Left colon (tissue), 2 donors: ENCODE measurements at regions not wholly inside any gene's neighbourhood (a gene's known extent, or its start where the extent isn't known, plus 50 kb on each side); places are given as distances from the start of the nearest gene placed in this dataset.
"Not testable (repeated sequence)": the region's sequence is repeated elsewhere in the genome, so short reads cannot be mapped to it uniquely, and the experiment has no call there.

Experiments used
- ATAC-seq: fragments of 200-7000 bp; cut with Tn5 transposase; one replicate; pipeline ENCODE4 v1.9.1; 2020; ENCODE audit warnings: mild to moderate bottlenecking, moderate library complexity
- DNase-seq, 2 donors: peaks; one replicate each; pipeline ENCODE4 v3.0.0-alpha.2; 2020
- intact Hi-C, 2 donors: fragments of 100-400 bp; cut with DNase I in 1 of 2; cut with micrococcal nuclease in 1 of 2; formaldehyde crosslinking; loops; one replicate each; pipeline versions ENCODE4 v1.11.2 to v1.14.0; 2022; cut with DNase I, micrococcal nuclease
- donor health status: DM: no; HTN: no; CAD: no.
- donor health status: DM: yes; HTN: yes; CAD: no.

GRCh38 chr5:20783484-20783883, 795.5 kb upstream of the CDH18 start:
- intact Hi-C loops, ATAC-seq: not testable (repeated sequence)

GRCh38 chr5:20771338-20771737, 783.3 kb upstream of the CDH18 start:
- intact Hi-C loops, DNase-seq, ATAC-seq: not testable (repeated sequence)

More at GRCh38 chr5:20783484-20783883, 795.5 kb upstream of the CDH18 start:
- not testable (repeated sequence) for DNase-seq

GRCh38 chr5:20765074-20765473, 777.1 kb upstream of the CDH18 start:
- DNase-seq, ATAC-seq, intact Hi-C loops: not testable (repeated sequence)

- DNase-seq, intact Hi-C loops, ATAC-seq: not testable (repeated sequence)
Measured at GRCh38 chr5:20759459-20759858, 771.5 kb upstream of the CDH18 start.

GRCh38 chr5:20752179-20752578, 764.2 kb upstream of the CDH18 start:
- intact Hi-C loops, DNase-seq: not testable (repeated sequence)
- ATAC-seq: peak; percentile 55

DNA sequence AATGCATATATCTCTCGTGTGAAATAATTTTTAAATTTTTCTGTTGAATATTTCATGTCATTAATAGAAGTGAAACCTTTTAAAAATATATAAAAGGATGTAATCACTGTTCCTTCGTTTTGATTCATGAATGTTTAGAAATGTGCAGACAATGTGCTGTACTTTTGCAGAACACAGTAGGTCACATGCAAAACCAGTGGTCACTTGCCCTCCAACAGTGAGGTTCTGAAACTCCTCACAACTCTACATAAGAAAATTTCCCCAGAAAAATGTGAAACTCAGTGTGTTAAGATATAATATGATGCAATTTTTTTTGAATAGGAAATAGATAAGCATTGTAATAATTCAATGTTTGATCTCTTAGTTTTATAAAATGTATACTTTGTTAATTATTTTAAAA, 747.7 kb upstream of the CDH18 start:
- intact Hi-C loops, ATAC-seq, DNase-seq: not testable (repeated sequence)

GRCh38 chr5:20732223-20732622, 744.2 kb upstream of the CDH18 start:
- intact Hi-C loops, ATAC-seq, DNase-seq: not testable (repeated sequence)

GRCh38 chr5:20721286-20721685, 733.3 kb upstream of the CDH18 start:
- intact Hi-C loops, ATAC-seq, DNase-seq: not testable (repeated sequence)

DNA sequence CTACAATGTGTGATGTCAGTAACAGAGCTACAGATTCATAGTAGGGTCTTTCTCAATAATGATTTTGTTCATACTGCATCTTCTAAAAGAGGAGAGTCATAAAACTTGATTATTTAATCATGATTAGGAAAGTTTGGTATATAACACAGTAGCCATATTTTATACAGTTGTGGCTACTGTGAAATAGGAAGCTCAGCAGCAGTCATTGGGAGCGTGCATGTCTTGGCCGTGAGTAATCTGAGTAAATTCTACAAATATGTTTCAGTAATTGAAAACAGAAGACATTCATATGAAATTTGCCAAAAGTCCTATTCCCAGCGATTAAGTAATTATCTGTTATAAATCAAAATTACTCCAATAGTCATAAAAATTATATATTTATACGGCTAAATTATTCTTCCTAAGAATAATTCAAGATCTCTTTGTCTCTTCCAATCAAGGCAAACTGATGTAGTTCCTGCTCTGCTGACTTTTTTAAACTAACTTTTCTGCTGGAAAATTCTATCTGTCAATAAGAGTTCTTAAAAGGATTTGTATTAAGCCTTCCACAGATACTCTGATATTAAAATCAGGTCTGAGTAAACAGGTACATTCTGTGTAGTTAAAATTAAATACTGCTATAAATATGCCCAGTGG, 723.6 kb upstream of the CDH18 start:
- intact Hi-C loops, ATAC-seq, DNase-seq: not testable (repeated sequence)

DNA sequence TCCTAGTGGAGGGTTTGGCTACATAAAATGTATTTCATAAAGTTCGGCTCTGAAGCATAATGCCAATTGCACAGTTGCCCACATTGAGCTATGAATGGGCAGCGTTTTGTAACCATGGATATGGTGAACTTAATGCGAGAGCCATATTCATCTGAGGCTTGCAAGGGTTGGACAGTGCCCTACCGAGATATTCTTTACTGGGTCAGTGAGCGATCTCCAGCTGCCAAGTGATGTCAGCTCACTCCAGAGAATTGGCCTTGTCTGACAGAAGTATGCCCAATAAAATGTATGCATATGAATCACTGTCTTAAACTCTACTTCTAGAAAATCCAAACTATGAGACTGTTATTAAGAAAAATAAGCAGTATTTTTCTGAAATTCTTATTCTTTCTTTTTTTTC, 719.6 kb upstream of the CDH18 start:
- intact Hi-C loops, DNase-seq, ATAC-seq: not testable (repeated sequence)

- intact Hi-C loops: no loop called here
- ATAC-seq (no peak), DNase-seq (no peak)
Measured at GRCh38 chr5:20694121-20694520, 706.1 kb upstream of the CDH18 start.

DNA sequence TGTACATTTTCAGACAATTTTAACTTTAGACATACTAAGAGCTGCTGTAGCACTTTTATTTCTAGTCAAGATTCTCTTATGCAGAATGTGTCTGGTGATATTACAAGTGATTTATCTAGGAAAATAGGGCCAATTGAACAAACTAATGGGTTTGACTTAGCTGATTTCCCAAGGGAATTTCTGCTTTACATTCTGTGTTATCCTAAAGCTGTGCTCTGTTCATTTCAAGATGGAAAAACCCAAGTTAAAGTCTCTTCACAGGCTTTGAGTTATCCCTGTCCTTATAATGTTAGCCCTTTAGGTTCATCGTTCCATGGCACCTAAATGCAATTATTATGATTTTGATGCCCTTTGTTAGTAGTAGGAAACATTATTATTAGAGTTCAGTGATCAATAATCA, 704.9 kb upstream of the CDH18 start:
- intact Hi-C loops: no loop called here
- ATAC-seq (no peak), DNase-seq (no peak)

- ATAC-seq (no peak), DNase-seq (no peak)
- intact Hi-C loops: no loop called here
Measured at GRCh38 chr5:20683241-20683940, 695.4 kb upstream of the CDH18 start.

GRCh38 chr5:20680718-20681302, 692.8 kb upstream of the CDH18 start:
- intact Hi-C loops: no loop called here
- ATAC-seq: no peak
- no peak for DNase-seq

GRCh38 chr5:20678814-20679298, 690.9 kb upstream of the CDH18 start:
- DNase-seq (no peak), ATAC-seq (no peak)
- intact Hi-C loops: no loop called here

- no peak for ATAC-seq
Measured at GRCh38 chr5:20678386-20678785, 690.4 kb upstream of the CDH18 start.

DNA sequence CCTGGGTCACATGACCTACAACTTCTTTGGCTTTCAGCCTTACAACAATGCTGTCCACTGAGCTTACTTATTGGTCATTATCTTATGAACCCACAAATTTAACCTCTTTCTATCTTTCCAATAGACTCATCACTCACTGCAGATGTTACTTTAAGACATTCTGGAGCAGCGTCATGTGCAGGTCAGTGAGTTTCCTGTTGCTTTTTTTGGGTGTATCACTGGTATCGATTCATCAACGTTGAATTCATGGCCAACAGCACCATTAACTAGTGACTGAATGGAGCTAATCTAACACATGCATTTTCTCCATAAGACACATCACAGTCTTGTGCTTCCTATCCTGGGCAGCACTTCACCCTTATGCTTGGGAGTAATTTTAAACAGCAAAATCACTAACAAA, 672.6 kb upstream of the CDH18 start:
- intact Hi-C loops: no loop called here
- no peak for ATAC-seq

More at GRCh38 chr5:20678386-20678785, 690.4 kb upstream of the CDH18 start:
- intact Hi-C loops: no loop called here
- DNase-seq: no peak

GRCh38 chr5:20656262-20656661, 668.3 kb upstream of the CDH18 start:
- intact Hi-C loops: no loop called here

More for the DNA sequence above, 672.6 kb upstream of the CDH18 start:
- DNase-seq: no peak

GRCh38 chr5:20655211-20655610, 667.2 kb upstream of the CDH18 start:
- intact Hi-C loops: no loop called here
- DNase-seq (no peak), ATAC-seq (no peak)

More at GRCh38 chr5:20656262-20656661, 668.3 kb upstream of the CDH18 start:
- ATAC-seq: no peak
- DNase-seq: no peak

DNA sequence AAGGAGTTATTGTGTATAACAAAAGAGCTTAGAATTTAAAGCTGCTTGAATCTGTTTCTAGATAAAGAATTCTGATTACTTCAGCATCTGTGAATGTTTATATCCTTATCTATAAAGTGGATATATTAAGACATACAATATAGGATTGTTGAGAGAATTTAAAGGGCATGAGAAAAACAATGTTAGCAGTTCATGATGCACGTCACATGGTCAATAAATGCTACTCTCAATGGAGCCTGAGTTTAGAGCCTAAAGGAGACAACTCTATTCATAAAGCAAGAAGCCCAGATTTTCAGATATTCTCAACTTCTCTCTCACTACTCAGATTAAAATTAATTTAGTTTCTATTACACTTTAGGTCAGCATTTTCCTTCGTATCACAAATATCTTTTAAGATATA, 666.7 kb upstream of the CDH18 start:
- intact Hi-C loops: no loop called here
- DNase-seq: no peak
- no peak for ATAC-seq
